ENCODE measurements at regions not wholly inside any gene's neighbourhood (a gene's known extent, or its start where the extent isn't known, plus 50 kb on each side); places are given as distances from the start of the nearest gene placed in this dataset.

DNA sequence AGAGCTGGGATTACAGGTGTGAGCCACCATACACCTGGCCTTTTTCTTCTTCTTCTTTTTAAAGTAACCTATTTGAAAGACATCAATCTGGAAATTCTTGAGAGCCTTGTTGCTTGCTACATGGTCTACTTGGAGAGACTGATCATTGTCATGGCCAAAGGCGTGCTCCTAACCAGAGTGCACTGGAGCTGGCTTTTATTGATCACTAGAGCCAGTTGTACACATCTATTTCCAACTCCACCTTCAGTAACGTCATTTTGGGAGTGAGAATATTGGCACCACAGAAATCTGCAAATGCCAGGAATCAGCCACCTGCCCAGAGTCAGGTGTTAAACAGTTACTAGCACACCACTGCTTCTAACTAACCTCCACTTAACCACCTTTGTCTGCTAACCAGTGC is 735.1 kb downstream of the TYW1 start:
- TF ChIP-seq, protein P1, sequence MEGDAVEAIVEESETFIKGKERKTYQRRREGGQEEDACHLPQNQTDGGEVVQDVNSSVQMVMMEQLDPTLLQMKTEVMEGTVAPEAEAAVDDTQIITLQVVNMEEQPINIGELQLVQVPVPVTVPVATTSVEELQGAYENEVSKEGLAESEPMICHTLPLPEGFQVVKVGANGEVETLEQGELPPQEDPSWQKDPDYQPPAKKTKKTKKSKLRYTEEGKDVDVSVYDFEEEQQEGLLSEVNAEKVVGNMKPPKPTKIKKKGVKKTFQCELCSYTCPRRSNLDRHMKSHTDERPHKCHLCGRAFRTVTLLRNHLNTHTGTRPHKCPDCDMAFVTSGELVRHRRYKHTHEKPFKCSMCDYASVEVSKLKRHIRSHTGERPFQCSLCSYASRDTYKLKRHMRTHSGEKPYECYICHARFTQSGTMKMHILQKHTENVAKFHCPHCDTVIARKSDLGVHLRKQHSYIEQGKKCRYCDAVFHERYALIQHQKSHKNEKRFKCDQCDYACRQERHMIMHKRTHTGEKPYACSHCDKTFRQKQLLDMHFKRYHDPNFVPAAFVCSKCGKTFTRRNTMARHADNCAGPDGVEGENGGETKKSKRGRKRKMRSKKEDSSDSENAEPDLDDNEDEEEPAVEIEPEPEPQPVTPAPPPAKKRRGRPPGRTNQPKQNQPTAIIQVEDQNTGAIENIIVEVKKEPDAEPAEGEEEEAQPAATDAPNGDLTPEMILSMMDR (IDR thresholded peaks at IDR 0.05): no peak
- no peak for TF ChIP-seq POLR2A (IDR thresholded peaks at IDR 0.05)

Measured in ovary (tissue), 3 donors.